Suppressor macrophage treated with lipopolysaccharide for 1 hour (primary cell): ENCODE measurements at regions not wholly inside any gene's neighbourhood (a gene's known extent, or its start where the extent isn't known, plus 50 kb on each side); places are given as distances from the start of the nearest gene placed in this dataset.

Experiments used
- DNase-seq, 3 donors: peaks; one replicate each; pipeline ENCODE4 v3.0.0-alpha.2; 2020 to 2022

DNA sequence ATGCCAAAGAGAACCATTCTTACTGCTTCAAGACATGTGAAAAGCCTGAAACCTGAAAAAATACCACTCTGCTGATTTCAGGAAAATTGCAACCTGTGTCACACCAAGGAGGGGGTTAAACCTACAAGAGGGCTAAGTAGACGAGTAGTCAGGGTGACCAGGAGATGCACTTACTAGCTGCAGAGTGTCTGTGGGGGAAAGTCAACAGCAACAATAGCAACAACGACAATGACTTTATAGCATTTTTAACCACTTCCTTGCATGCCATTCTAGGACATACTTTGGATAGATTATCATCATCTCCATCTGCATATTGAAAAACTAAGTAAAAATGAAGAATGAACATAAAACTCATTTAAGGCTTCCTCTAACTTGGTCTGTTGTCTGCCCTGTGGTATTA lies 902.7 kb downstream of the BCL11B start:
- no peak for DNase-seq

DNA sequence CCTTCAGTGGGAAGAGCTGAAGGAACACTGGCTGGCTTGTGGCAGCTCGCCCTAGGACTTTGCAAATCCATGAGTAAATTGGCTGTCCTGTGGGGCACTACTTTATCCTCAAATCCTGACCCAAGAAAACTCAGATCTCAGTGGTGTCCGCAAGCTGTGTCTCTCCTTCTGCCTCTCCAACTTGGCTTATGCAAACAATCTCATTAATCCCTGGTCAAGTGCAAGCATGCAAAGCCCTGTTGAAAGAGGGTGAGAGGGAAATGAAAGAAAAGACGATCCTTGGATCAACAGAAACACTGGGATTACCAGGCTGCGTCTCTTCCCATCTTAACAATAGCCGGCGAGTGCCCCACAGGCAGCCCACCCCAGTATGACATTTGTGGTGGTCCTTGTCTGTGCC lies 901.6 kb downstream of the BCL11B start:
- no peak for DNase-seq

- DNase-seq = no peak
Measured at GRCh38 chr14:98371141-98371540, 900.9 kb downstream of the BCL11B start.

DNA sequence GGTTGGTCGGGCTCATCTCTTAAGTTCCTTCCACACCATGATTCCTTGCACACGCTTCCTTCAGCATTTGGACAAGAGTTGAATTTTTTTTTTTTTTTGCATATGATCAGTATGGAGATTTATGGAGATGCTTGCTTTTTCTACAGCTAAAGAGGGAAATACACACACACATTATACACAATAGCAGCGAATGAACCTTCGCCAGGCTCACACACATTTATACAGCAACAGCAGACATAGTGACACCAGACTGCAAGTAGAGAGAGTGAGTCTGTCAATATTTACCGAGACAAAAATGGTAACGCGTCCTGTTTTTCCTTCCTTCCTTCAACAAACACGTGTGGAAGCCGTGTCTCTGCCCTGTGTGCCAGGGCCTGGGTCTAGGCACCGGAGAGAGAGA lies 897.9 kb downstream of the BCL11B start:
- DNase-seq = no peak

GRCh38 chr14:98375566-98375965 lies 896.4 kb downstream of the BCL11B start:
- no peak for DNase-seq

- DNase-seq = no peak
Measured at GRCh38 chr14:98379830-98380229, 892.2 kb downstream of the BCL11B start.

DNA sequence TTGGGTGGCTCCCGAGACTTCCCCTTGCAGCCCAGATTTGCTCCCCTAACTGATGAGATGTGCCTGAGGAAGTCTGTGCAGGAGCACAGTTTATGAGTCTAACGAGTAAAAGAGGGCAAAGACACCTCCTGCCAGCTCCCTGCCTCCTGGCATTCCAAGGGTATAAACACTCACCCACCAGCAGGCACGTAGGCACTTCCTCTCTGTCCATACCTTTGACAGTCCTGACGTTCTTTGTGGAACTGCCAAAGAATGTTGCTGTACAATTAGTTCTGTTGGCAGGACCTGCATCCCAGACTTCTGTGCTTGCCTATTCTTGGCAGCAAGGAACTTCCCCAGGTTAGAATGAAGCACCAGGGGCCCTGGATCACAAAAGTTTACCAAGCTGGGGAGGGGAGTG lies 889.3 kb downstream of the BCL11B start:
- no peak for DNase-seq

DNA sequence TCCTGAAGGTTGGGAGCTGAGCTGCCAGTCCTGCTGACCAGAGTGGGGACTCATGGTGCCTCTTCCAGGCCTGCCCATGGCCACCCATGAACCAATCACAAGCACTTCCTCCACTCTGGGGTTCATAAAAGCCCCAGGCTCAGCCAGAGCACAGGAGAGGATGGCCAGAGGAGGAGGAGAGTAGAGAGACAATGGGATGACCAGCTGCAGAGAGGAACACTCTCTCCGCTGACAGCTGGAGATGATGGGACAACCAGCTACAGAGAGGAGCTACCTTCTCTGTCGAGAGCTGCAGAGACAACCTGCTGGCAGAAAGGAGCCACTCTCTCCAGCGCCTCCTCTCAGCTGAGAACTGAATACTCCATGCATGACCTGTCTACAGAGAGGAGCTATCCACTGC lies 886.1 kb downstream of the BCL11B start:
- no peak for DNase-seq

- DNase-seq = no peak
Measured at GRCh38 chr14:98391061-98391460, 880.9 kb downstream of the BCL11B start.

DNA sequence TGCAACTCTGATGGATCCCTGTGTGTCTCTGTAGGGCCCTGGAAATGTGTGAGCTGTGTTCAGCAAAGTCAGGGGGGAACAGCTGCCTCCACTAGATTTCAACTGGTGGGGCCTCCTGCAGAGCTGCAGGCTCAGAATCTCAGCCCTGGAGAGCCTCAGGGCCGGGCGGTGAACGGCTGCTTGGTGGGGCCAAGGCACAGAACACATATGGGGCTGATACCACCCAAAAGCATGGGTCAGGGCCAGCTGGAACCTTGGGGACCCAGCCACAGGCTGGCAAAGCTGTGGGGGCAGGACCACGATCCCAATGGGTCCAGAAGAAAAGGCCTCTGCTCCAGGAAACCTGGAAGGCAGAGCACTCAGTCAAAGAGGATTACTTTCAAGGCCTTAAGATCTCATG lies 878.5 kb downstream of the BCL11B start:
- DNase-seq = no peak

- DNase-seq = no peak
Measured at GRCh38 chr14:98404811-98405210, 867.2 kb downstream of the BCL11B start.

DNA sequence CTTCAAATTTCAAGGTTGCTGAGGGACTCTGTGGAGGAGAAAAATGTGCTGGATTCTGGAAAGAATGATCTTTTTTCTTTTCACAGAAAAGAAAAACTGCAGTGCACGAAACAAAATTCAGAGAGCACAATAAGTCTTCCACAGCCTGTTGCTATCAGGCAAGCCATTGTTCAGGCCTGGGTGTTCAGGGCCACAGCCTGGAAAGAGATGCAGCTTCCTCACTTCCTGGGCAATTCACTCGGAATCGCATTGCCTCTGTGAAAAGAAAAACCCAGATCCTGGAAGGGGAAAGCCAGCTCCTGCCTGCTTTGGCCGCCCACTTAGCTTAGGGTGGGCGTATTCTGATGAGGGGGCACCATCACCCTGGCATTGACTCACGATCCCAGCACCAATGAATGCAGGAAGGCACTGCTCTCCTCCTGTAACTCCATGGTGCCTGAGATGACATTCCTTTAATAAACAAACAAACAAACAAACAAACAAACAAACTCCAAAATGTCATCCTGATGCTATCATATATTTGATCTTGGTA lies 863.9 kb downstream of the BCL11B start:
- no peak for DNase-seq

- no peak for DNase-seq
Measured at GRCh38 chr14:98408713-98409112, 863.3 kb downstream of the BCL11B start.

DNA sequence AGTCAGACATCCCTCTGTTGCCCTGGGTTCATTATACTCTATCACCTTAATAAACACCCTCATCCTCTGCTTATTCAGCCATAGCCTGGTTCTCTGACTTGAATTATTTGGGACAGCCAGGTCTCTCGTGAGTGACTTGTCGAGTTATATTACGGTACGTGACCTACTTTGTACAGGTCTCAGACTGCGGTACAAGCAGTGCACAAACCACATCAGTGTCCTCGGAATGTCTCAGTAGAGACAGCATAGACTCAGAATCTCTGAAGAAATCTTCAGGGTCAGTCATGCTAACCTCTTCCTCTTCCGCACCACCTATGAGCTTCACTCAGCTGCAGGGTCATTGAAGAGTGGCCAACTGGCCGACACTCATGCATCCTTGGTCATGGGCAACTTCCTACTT lies 860.8 kb downstream of the BCL11B start:
- DNase-seq = no peak

DNA sequence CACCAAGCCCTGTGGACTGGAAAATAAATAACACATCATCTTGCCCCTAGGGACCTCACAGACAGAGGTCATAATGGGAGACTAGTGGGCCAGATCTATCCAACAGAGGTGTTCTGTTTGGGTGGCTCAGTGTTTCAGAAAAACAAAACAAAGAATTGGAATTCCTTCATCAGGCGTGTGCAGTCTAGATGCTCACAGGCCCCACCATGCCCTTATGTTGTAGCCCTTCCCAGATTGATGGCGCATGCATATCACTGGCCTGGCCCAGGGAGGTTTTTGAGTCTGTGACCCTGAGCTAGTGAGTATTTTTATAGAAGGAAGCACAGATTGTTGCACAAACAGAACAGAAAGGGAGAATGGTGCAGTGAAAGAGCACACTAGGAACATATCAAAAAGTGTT lies 859.6 kb downstream of the BCL11B start:
- no peak for DNase-seq

DNA sequence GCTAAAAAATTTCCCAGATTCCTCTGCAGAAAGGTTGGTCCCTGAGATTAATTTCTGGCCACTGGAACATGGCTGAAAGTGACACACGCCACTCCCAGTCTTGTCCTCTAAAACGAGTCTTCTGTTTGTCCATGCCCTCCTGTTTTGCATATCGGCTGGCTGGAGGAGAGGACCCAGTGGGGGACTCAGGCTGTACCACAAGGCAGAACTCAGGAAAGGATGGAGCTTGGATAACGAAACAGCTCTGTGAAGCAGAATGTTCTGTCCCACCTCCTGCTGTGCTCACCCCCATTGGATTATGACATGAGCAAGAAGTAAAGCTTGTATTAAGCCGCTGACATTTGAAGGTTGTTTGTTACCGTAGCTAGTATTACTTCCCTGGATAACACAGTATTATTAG lies 856.2 kb downstream of the BCL11B start:
- no peak for DNase-seq

- no peak for DNase-seq
Measured at GRCh38 chr14:98417001-98417400, 855.0 kb downstream of the BCL11B start.

- DNase-seq = no peak
Measured at GRCh38 chr14:98428483-98428994, 843.5 kb downstream of the BCL11B start.

DNA sequence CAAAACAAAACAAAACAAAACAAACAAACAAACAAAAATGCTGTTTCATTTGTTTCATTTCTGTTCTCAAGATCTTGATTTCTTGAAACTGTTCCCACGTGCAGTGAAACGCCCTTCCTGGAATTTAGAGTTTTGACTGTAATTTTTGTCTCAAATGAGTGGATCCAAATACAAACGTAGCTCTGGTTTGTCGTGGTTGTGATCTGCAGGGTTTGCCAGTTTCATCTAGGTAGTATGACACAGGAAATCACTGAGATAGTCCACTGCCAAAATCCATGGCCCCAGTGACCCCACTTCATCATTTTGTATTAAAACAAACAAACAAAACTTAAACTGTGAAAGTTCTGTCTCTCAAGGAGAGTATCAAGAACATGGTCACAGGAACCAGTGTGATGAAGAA lies 838.6 kb downstream of the BCL11B start:
- no peak for DNase-seq

DNA sequence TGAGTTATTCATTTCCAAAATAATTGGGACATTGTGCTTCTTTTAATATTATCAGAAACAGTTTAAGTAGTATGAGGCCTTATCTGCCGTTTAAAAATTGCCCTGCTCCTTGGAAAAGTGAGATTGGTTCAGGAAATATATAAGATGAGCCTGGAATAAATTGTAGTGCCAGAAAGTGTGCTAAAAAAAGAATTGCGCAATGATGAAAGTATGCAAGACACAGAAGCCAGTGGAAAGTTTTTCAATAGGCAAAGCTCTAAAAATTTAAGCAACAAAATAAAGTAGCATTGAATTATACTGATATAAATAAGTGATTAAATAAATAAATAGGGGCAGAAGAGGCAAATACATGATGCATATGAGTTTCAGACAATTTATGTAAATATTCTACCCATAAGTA lies 834.9 kb downstream of the BCL11B start:
- no peak for DNase-seq

DNA sequence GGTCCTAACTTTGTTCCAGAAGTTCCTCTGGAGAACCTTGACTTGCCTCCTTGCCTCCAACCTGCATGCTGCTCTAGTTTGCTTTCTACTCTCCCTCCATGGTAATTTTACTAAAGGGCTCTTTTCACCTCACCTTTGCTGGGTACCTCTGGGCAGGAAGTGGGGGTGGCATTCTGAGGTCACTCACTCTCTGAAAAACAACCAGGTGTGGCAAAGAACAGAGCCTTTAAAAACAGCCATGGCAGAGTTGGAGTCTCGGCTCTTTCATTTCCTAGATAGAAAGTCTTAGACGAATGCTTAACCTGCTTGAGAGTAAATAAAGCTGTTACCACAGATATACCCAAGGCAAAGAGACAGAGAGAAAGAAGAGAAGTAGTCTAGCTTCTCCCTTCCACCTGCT lies 827.9 kb downstream of the BCL11B start:
- no peak for DNase-seq

- DNase-seq = no peak
Measured at GRCh38 chr14:98445718-98446117, 826.3 kb downstream of the BCL11B start.

DNA sequence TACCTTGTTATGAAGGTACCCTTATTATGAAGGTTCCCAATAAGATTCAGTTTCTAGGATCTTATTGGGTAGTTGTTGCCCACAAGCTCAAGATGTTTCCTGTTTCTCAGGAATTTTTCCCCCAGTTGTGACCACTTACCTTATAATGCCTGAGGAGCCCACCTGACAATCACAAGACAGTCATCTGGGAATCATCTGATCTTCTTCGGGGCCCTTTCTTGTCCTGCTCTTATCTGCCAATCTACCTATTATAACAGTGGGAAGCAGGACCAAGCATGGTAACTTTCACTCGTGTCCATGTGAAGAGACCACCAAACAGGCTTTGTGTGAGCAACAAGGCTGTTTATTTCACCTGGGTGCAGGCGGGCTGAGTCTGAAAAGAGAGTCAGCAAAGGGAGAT lies 825.5 kb downstream of the BCL11B start:
- DNase-seq = no peak

- no peak for DNase-seq
Measured at GRCh38 chr14:98456231-98456630, 815.8 kb downstream of the BCL11B start.

DNA sequence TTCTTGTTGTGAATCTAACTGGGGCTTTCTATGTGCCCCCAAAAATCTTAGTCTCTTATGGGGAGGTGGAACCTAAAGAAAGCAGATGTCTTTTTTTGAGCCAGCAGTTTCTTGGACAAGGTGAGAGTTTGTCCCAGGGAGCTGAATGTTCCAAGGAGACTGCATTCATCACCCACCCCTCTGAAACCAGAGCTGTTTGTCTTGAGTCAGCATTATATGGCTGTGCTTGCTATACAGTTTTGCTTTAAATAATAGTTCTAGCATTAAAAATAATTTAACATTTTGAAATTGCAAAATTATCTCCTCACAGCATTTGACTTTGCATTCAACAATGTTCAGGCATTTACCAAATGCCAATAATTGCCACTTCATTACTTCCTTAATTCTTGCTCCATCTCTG lies 813.3 kb downstream of the BCL11B start:
- DNase-seq = no peak

DNA sequence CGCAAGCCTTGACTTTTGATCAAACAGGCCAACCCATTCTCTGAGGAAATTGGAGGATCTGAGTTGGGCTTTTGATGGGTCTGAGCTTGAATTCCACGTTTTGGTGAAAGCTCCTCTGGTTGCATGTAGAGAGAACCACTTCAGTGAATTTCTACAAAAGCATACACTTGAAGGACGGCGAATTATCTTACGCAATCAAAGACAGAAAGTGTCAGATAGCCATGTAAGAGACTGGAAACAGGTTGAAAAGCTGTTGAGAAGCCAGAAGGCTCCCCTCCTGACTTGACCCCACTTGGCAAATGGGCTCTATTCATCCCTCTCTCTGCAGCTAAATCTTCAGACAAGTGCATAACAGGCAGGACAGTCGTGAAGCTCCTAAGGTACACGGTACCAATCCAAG lies 809.1 kb downstream of the BCL11B start:
- DNase-seq = no peak
